ENCODE measurements at regions not wholly inside any gene's neighbourhood (a gene's known extent, or its start where the extent isn't known, plus 50 kb on each side); places are given as distances from the start of the nearest gene placed in this dataset.

DNA sequence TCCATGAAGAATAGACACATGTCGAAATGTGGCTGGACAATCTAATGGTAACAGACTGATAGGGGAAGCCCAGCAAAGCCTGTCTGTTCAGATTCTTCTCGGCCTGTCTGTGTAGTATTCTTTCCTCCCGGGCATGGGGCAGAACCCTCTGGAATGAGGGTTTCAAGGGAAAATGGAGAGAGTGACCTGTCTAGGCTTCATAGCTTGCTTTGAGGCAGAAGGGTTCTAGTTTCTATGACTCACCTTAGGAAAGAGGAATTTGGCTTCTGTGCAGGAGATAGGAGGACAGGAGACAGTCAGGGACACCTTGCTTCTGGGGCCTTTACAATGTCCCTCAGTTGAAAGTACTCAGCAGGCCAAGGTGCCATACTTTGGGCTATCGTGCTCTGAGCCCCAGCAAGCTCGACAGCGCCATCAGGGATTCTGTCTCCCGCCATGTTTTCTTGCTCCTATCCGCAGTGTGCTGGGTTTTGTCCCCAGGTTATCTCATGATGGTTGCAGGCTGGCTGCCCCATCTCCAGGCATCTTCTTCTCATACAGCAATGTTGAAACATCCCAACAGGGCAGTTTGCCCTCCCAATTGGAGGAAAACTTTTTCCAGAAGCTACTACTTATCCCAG is 74.7 kb upstream of the TLK1 start:
- TF ChIP-seq EZH2 (IDR thresholded peaks at IDR 0.05; ENCODE audit: low read length, missing control alignments) (no peak), CTCF (conservative IDR thresholded peaks at IDR 0.05 in 1 of 2, IDR thresholded peaks at IDR 0.05 in 1 of 2; ENCODE audit: low read depth in 1 of 2, low read length in 2 of 2) (no peak)
